ENCODE measurements at regions not wholly inside any gene's neighbourhood (a gene's known extent, or its start where the extent isn't known, plus 50 kb on each side); places are given as distances from the start of the nearest gene placed in this dataset.

GRCh38 chr3:63022114-63022513 is 146.9 kb upstream of the CADPS start:
- Mint-ChIP-seq H3K4me1 (ENCODE audit: unreplicated experiment) (no peaks in the 10 kb centered on the region), H3K27me3 (ENCODE audit: unreplicated experiment) (no peaks in the 10 kb centered on the region), H3K27ac (ENCODE audit: unreplicated experiment) (no peak overlapping the region), H3K9me3 (ENCODE audit: unreplicated experiment) (peaks cover 9% of the 10 kb centered on the region), H3K4me3 (ENCODE audit: unreplicated experiment) (no peak overlapping the region), H3K36me3 (ENCODE audit: unreplicated experiment) (no peaks in the 10 kb centered on the region)
- no peak for DNase-seq (ENCODE audit: extremely low spot score, unreplicated experiment)
- no peak for TF ChIP-seq CTCF (IDR thresholded peaks at IDR 0.05)

- H3K9me3 Mint-ChIP-seq (ENCODE audit: unreplicated experiment): peaks cover 24% of the 10 kb centered on the region
- H3K27me3 Mint-ChIP-seq (ENCODE audit: unreplicated experiment): no peaks in the 10 kb centered on the region
- no peaks in the 10 kb centered on the region for H3K36me3 Mint-ChIP-seq (ENCODE audit: unreplicated experiment)
- TF ChIP-seq CTCF (IDR thresholded peaks at IDR 0.05): no peak
- H3K4me1 Mint-ChIP-seq (ENCODE audit: unreplicated experiment): no peaks in the 10 kb centered on the region
- H3K27ac Mint-ChIP-seq (ENCODE audit: unreplicated experiment): no peak overlapping the region
- no peak overlapping the region for H3K4me3 Mint-ChIP-seq (ENCODE audit: unreplicated experiment)
- no peak for DNase-seq (ENCODE audit: extremely low spot score, unreplicated experiment)
These were observed 151.5 kb upstream of the CADPS start for GRCh38 chr3:63026722-63027121.

- Mint-ChIP-seq H3K36me3 (ENCODE audit: unreplicated experiment) (no peaks in the 10 kb centered on the region), H3K4me3 (ENCODE audit: unreplicated experiment) (no peak overlapping the region), H3K27ac (ENCODE audit: unreplicated experiment) (no peak overlapping the region), H3K9me3 (ENCODE audit: unreplicated experiment) (peaks cover 18% of the 10 kb centered on the region), H3K4me1 (ENCODE audit: unreplicated experiment) (no peaks in the 10 kb centered on the region), H3K27me3 (ENCODE audit: unreplicated experiment) (no peaks in the 10 kb centered on the region)
- no peak for DNase-seq (ENCODE audit: extremely low spot score, unreplicated experiment)
- no peak for TF ChIP-seq CTCF (IDR thresholded peaks at IDR 0.05)
These were observed 154.1 kb upstream of the CADPS start for GRCh38 chr3:63029326-63029725.

GRCh38 chr3:63029921-63030320 is 154.7 kb upstream of the CADPS start:
- no peaks in the 10 kb centered on the region for H3K27me3 Mint-ChIP-seq (ENCODE audit: unreplicated experiment)
- no peaks in the 10 kb centered on the region for H3K36me3 Mint-ChIP-seq (ENCODE audit: unreplicated experiment)
- no peaks in the 10 kb centered on the region for H3K4me1 Mint-ChIP-seq (ENCODE audit: unreplicated experiment)
- no peak for TF ChIP-seq CTCF (IDR thresholded peaks at IDR 0.05)
- H3K4me3 Mint-ChIP-seq (ENCODE audit: unreplicated experiment): no peak overlapping the region
- peaks cover 18% of the 10 kb centered on the region for H3K9me3 Mint-ChIP-seq (ENCODE audit: unreplicated experiment)
- no peak overlapping the region for H3K27ac Mint-ChIP-seq (ENCODE audit: unreplicated experiment)
- DNase-seq (ENCODE audit: extremely low spot score, unreplicated experiment): no peak

GRCh38 chr3:63030666-63031065 is 155.4 kb upstream of the CADPS start:
- no peaks in the 10 kb centered on the region for H3K27me3 Mint-ChIP-seq (ENCODE audit: unreplicated experiment)
- DNase-seq (ENCODE audit: extremely low spot score, unreplicated experiment): no peak
- H3K9me3 Mint-ChIP-seq (ENCODE audit: unreplicated experiment): peaks cover 18% of the 10 kb centered on the region
- H3K4me1 Mint-ChIP-seq (ENCODE audit: unreplicated experiment): no peaks in the 10 kb centered on the region
- no peaks in the 10 kb centered on the region for H3K36me3 Mint-ChIP-seq (ENCODE audit: unreplicated experiment)
- H3K27ac Mint-ChIP-seq (ENCODE audit: unreplicated experiment): no peak overlapping the region
- no peak for TF ChIP-seq CTCF (IDR thresholded peaks at IDR 0.05)
- H3K4me3 Mint-ChIP-seq (ENCODE audit: unreplicated experiment): no peak overlapping the region

Data from osteocyte (in vitro differentiated cells).